ENCODE measurements at regions not wholly inside any gene's neighbourhood (a gene's known extent, or its start where the extent isn't known, plus 50 kb on each side); places are given as distances from the start of the nearest gene placed in this dataset.
"Not testable (repeated sequence)": the region's sequence is repeated elsewhere in the genome, so short reads cannot be mapped to it uniquely, and the experiment has no call there.

- Histone ChIP-seq H3K4me3 (ENCODE audit: control insufficient read depth in 1 of 7, extremely low read depth in 1 of 7, insufficient read depth in 4 of 7, low read depth in 2 of 7, low read length in 6 of 7) (no peak overlapping the region), H3K36me3 (ENCODE audit: control insufficient read depth in 4 of 4, insufficient read depth in 4 of 4, low read length in 3 of 4) (no peaks in the 10 kb centered on the region), H3K27me3 (replicated peaks in 2 of 5; ENCODE audit: control insufficient read depth in 4 of 5, insufficient read depth in 5 of 5, low read length in 4 of 5) (no peaks in the 10 kb centered on the region), H3K27ac (ENCODE audit: insufficient read depth in 1 of 2, low read depth in 1 of 2, low read length in 2 of 2, poor library complexity in 1 of 2, severe bottlenecking in 2 of 2) (no peak overlapping the region), H3K4me1 (ENCODE audit: control extremely low read depth in 1 of 4, control insufficient read depth in 4 of 4, insufficient read depth in 4 of 4, low read length in 3 of 4) (no peaks in the 10 kb centered on the region), H3K9me3 (ENCODE audit: control extremely low read depth in 1 of 5, control insufficient read depth in 4 of 5, insufficient read depth in 2 of 5, low read depth in 1 of 5, low read length in 4 of 5) (peaks cover 0 to 7% (median 0%) of the 10 kb centered on the region in 5 experiments)
- ChIA-PET POLR2A (no interaction called here), CTCF (no interaction called here)
- no peak for DNase-seq
These were observed 1011.0 kb downstream of the EPHA7 start for GRCh38 chr6:92408350-92408749.

GRCh38 chr6:92404281-92404680, 1015.1 kb downstream of the EPHA7 start:
- Histone ChIP-seq H3K27ac (ENCODE audit: insufficient read depth in 1 of 2, low read depth in 1 of 2, low read length in 2 of 2, poor library complexity in 1 of 2, severe bottlenecking in 2 of 2) (no peak overlapping the region), H3K36me3 (ENCODE audit: control insufficient read depth in 4 of 4, insufficient read depth in 4 of 4, low read length in 3 of 4) (no peaks in the 10 kb centered on the region), H3K4me1 (ENCODE audit: control extremely low read depth in 1 of 4, control insufficient read depth in 4 of 4, insufficient read depth in 4 of 4, low read length in 3 of 4) (no peaks in the 10 kb centered on the region), H3K27me3 (replicated peaks in 2 of 5; ENCODE audit: control insufficient read depth in 4 of 5, insufficient read depth in 5 of 5, low read length in 4 of 5) (no peaks in the 10 kb centered on the region), H3K4me3 (ENCODE audit: control insufficient read depth in 1 of 7, extremely low read depth in 1 of 7, insufficient read depth in 4 of 7, low read depth in 2 of 7, low read length in 6 of 7) (no peak overlapping the region), H3K9me3 (ENCODE audit: control extremely low read depth in 1 of 5, control insufficient read depth in 4 of 5, insufficient read depth in 2 of 5, low read depth in 1 of 5, low read length in 4 of 5) (peaks cover 0 to 2% (median 0%) of the 10 kb centered on the region in 5 experiments)
- POLR2A ChIA-PET = no interaction called here
- DNase-seq = no peak
- no CpG with 5 or more reads among the region's 2 CpGs for WGBS (ENCODE audit: insufficient coverage)
- CTCF ChIA-PET = no interaction called here

- no peaks in the 10 kb centered on the region for H3K27me3 ChIP-seq (replicated peaks in 2 of 5; ENCODE audit: control insufficient read depth in 4 of 5, insufficient read depth in 5 of 5, low read length in 4 of 5)
- no peaks in the 10 kb centered on the region for H3K9me3 ChIP-seq (ENCODE audit: control extremely low read depth in 1 of 5, control insufficient read depth in 4 of 5, insufficient read depth in 2 of 5, low read depth in 1 of 5, low read length in 4 of 5)
- no peak for DNase-seq
- H3K4me3 ChIP-seq (ENCODE audit: control insufficient read depth in 1 of 7, extremely low read depth in 1 of 7, insufficient read depth in 4 of 7, low read depth in 2 of 7, low read length in 6 of 7) = no peak overlapping the region
- H3K27ac ChIP-seq (ENCODE audit: insufficient read depth in 1 of 2, low read depth in 1 of 2, low read length in 2 of 2, poor library complexity in 1 of 2, severe bottlenecking in 2 of 2) = no peak overlapping the region
- POLR2A ChIA-PET = no interaction called here
- no peaks in the 10 kb centered on the region for H3K4me1 ChIP-seq (ENCODE audit: control extremely low read depth in 1 of 4, control insufficient read depth in 4 of 4, insufficient read depth in 4 of 4, low read length in 3 of 4)
- CTCF ChIA-PET = no interaction called here
- H3K36me3 ChIP-seq (ENCODE audit: control insufficient read depth in 4 of 4, insufficient read depth in 4 of 4, low read length in 3 of 4) = no peaks in the 10 kb centered on the region
- WGBS (ENCODE audit: insufficient coverage) = 100% methylated on average over 1 of the region's 2 CpGs
These were observed 1019.4 kb downstream of the EPHA7 start for GRCh38 chr6:92399911-92400310.

- 95% methylated on average over 8 of the region's 8 CpGs for WGBS (ENCODE audit: insufficient coverage)
- POLR2A ChIA-PET; H3K27ac ChIP-seq (ENCODE audit: insufficient read depth in 1 of 2, low read depth in 1 of 2, low read length in 2 of 2, poor library complexity in 1 of 2, severe bottlenecking in 2 of 2); H3K36me3 ChIP-seq (ENCODE audit: control insufficient read depth in 4 of 4, insufficient read depth in 4 of 4, low read length in 3 of 4); H3K4me3 ChIP-seq (ENCODE audit: control insufficient read depth in 1 of 7, extremely low read depth in 1 of 7, insufficient read depth in 4 of 7, low read depth in 2 of 7, low read length in 6 of 7); H3K9me3 ChIP-seq (ENCODE audit: control extremely low read depth in 1 of 5, control insufficient read depth in 4 of 5, insufficient read depth in 2 of 5, low read depth in 1 of 5, low read length in 4 of 5); DNase-seq; H3K4me1 ChIP-seq (ENCODE audit: control extremely low read depth in 1 of 4, control insufficient read depth in 4 of 4, insufficient read depth in 4 of 4, low read length in 3 of 4); CTCF ChIA-PET; H3K27me3 ChIP-seq (replicated peaks in 2 of 5; ENCODE audit: control insufficient read depth in 4 of 5, insufficient read depth in 5 of 5, low read length in 4 of 5): not testable (repeated sequence)
These were observed 1030.7 kb downstream of the EPHA7 start for GRCh38 chr6:92388706-92389105.

- ChIA-PET CTCF (no interaction called here), POLR2A (no interaction called here)
- Histone ChIP-seq H3K36me3 (ENCODE audit: control insufficient read depth in 4 of 4, insufficient read depth in 4 of 4, low read length in 3 of 4) (no peaks in the 10 kb centered on the region), H3K4me1 (ENCODE audit: control extremely low read depth in 1 of 4, control insufficient read depth in 4 of 4, insufficient read depth in 4 of 4, low read length in 3 of 4) (no peaks in the 10 kb centered on the region), H3K4me3 (ENCODE audit: control insufficient read depth in 1 of 7, extremely low read depth in 1 of 7, insufficient read depth in 4 of 7, low read depth in 2 of 7, low read length in 6 of 7) (no peak overlapping the region), H3K27me3 (replicated peaks in 2 of 5; ENCODE audit: control insufficient read depth in 4 of 5, insufficient read depth in 5 of 5, low read length in 4 of 5) (no peaks in the 10 kb centered on the region), H3K27ac (ENCODE audit: insufficient read depth in 1 of 2, low read depth in 1 of 2, low read length in 2 of 2, poor library complexity in 1 of 2, severe bottlenecking in 2 of 2) (no peak overlapping the region), H3K9me3 (ENCODE audit: control extremely low read depth in 1 of 5, control insufficient read depth in 4 of 5, insufficient read depth in 2 of 5, low read depth in 1 of 5, low read length in 4 of 5) (no peaks in the 10 kb centered on the region)
- no peak for DNase-seq
- no CpG with 5 or more reads among the region's 2 CpGs for WGBS (ENCODE audit: insufficient coverage)
These were observed 1038.4 kb downstream of the EPHA7 start for GRCh38 chr6:92380803-92381601.

- H3K9me3 ChIP-seq (ENCODE audit: control extremely low read depth in 1 of 5, control insufficient read depth in 4 of 5, insufficient read depth in 2 of 5, low read depth in 1 of 5, low read length in 4 of 5) = no peaks in the 10 kb centered on the region
- no peaks in the 10 kb centered on the region for H3K36me3 ChIP-seq (ENCODE audit: control insufficient read depth in 4 of 4, insufficient read depth in 4 of 4, low read length in 3 of 4)
- ChIA-PET CTCF (no interaction called here), POLR2A (no interaction called here)
- no peaks in the 10 kb centered on the region for H3K4me1 ChIP-seq (ENCODE audit: control extremely low read depth in 1 of 4, control insufficient read depth in 4 of 4, insufficient read depth in 4 of 4, low read length in 3 of 4)
- no peak overlapping the region for H3K4me3 ChIP-seq (ENCODE audit: control insufficient read depth in 1 of 7, extremely low read depth in 1 of 7, insufficient read depth in 4 of 7, low read depth in 2 of 7, low read length in 6 of 7)
- H3K27me3 ChIP-seq (replicated peaks in 2 of 5; ENCODE audit: control insufficient read depth in 4 of 5, insufficient read depth in 5 of 5, low read length in 4 of 5) = no peaks in the 10 kb centered on the region
- H3K27ac ChIP-seq (ENCODE audit: insufficient read depth in 1 of 2, low read depth in 1 of 2, low read length in 2 of 2, poor library complexity in 1 of 2, severe bottlenecking in 2 of 2) = no peak overlapping the region
- no peak for DNase-seq
These were observed 1042.2 kb downstream of the EPHA7 start for GRCh38 chr6:92377137-92377536.

- no peaks in the 10 kb centered on the region for H3K36me3 ChIP-seq (ENCODE audit: control insufficient read depth in 4 of 4, insufficient read depth in 4 of 4, low read length in 3 of 4)
- CTCF ChIA-PET = no interaction called here
- H3K27me3 ChIP-seq (replicated peaks in 2 of 5; ENCODE audit: control insufficient read depth in 4 of 5, insufficient read depth in 5 of 5, low read length in 4 of 5) = no peaks in the 10 kb centered on the region
- H3K27ac ChIP-seq (ENCODE audit: insufficient read depth in 1 of 2, low read depth in 1 of 2, low read length in 2 of 2, poor library complexity in 1 of 2, severe bottlenecking in 2 of 2) = no peak overlapping the region
- DNase-seq = no peak
- WGBS (ENCODE audit: insufficient coverage) = 90% methylated on average over 2 of the region's 3 CpGs
- no peaks in the 10 kb centered on the region for H3K4me1 ChIP-seq (ENCODE audit: control extremely low read depth in 1 of 4, control insufficient read depth in 4 of 4, insufficient read depth in 4 of 4, low read length in 3 of 4)
- no peaks in the 10 kb centered on the region for H3K9me3 ChIP-seq (ENCODE audit: control extremely low read depth in 1 of 5, control insufficient read depth in 4 of 5, insufficient read depth in 2 of 5, low read depth in 1 of 5, low read length in 4 of 5)
- no peak overlapping the region for H3K4me3 ChIP-seq (ENCODE audit: control insufficient read depth in 1 of 7, extremely low read depth in 1 of 7, insufficient read depth in 4 of 7, low read depth in 2 of 7, low read length in 6 of 7)
- POLR2A ChIA-PET = no interaction called here
These were observed 1042.7 kb downstream of the EPHA7 start for GRCh38 chr6:92376691-92377090.

Measured in common myeloid progenitor, CD34-positive (primary cell).